ENCODE measurements at regions not wholly inside any gene's neighbourhood (a gene's known extent, or its start where the extent isn't known, plus 50 kb on each side); places are given as distances from the start of the nearest gene placed in this dataset.
A peak's percentile ranks its signal among the peaks of the same experiment; 100 is the strongest.

DNA sequence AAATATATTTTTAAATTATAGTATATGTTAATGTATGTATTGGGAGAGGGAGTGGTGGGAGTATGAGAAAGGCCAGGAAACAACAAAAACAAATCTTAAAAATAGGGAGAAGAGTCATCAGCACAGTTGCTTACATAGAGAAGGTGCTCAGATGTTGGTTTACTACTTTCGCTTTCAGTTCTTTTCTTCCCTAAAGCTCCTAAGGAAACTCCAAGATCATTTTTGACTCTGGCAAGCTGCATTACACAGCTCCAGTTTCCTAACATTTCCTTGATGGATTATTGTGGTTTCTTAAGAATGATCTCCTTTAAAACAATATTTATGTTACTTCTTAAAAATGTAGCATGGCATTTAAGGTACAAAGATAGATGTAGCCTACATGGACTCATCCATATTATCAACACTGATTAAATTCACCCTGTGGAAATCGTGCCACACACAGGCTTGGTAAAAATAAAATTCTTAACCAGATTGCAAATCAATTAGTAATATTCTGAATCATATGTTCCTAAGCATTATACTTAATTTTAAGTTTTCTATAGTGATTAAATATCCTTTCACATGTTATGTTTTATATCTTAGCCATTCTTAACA is 118.0 kb upstream of the MAN1A1 start:
- Mint-ChIP-seq H3K36me3 (ENCODE audit: low read depth) (no peaks in the 10 kb centered on the region), H3K9me3 (ENCODE audit: low read depth) (peaks cover 7% of the 10 kb centered on the region), H3K27me3 (peaks cover 2% of the 10 kb centered on the region), H3K27ac (no peak overlapping the region), H3K4me1 (peaks cover 16% of the 10 kb centered on the region), H3K4me3 (no peak overlapping the region)
- POLR2A ChIA-PET, result no interaction called here
- DNase-seq (no peak), ATAC-seq (no peak)
- intact Hi-C loops (cut with DNase I, micrococcal nuclease), result no loop called here
- CTCF ChIA-PET, result interaction anchor here (1.2 kb wide), 1 partner anchor 9 kb away, joined by 3 read pairs; no protein-coding TSS in a partner anchor

DNA sequence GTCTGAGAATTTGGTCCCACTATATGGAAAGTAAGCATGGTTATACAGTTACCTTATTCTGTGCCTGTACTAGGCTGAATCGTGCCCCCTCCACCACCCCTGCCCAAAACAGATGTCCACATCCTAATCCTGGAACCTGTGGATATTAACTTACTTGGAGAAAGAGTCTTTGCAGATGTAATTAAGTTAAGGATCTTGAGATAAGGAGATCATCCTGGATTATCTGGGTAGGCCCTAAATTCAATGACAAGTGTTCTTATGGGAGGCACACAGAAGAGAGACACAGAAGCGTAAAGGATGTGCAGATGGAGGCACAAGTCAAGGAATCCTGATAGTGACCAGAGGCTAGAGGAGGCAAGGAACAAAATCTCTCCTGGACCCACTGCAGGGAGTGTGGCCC is 116.7 kb upstream of the MAN1A1 start:
- Mint-ChIP-seq H3K4me1 (peaks cover 16% of the 10 kb centered on the region), H3K4me3 (no peak overlapping the region), H3K9me3 (ENCODE audit: low read depth) (peaks cover 5% of the 10 kb centered on the region), H3K27ac (no peak overlapping the region), H3K36me3 (ENCODE audit: low read depth) (no peaks in the 10 kb centered on the region), H3K27me3 (peaks cover 2% of the 10 kb centered on the region)
- ATAC-seq, result no peak
- ChIA-PET POLR2A (no interaction called here), CTCF (no interaction called here)
- intact Hi-C loops (cut with DNase I, micrococcal nuclease), result no loop called here
- DNase-seq, result no peak

DNA sequence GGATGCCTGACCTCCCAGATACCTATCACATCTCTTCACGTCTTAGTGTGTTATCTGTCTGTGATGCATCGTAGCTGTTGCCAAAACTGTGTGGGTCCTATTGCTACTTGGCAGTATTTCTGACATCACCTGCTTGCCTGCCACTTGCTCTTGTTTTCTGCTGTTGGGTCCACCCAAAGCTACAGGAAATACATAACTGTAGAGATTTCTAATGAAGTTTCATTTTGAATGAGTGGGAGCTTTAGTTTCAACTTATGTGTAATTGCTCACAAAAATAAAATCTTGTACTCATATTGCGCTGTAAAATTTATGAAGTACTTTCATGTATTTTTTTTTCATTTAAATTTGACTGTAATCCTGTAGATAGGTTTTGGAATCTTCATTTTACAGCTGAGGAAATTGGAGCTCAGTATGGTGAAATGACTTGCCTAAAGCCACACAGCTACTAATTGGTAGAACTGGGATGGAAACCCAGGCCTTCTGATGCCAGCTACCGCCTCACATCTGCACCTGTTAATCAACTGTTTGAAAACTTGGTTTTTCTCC is 113.6 kb upstream of the MAN1A1 start:
- H3K9me3 Mint-ChIP-seq (ENCODE audit: low read depth), result peaks cover 5% of the 10 kb centered on the region
- DNase-seq, result peak; percentile 40
- ChIA-PET CTCF (interaction anchor here (0.8 to 1.4 kb wide), 4 partner anchors 10 to 332 kb away, joined by 3 to 4 read pairs (median 3); no protein-coding TSS in a partner anchor), POLR2A (no interaction called here)
- H3K36me3 Mint-ChIP-seq (ENCODE audit: low read depth), result no peaks in the 10 kb centered on the region
- H3K4me3 Mint-ChIP-seq, result no peak overlapping the region
- ATAC-seq, result peak; percentile 88
- H3K27ac Mint-ChIP-seq, result no peak overlapping the region
- peaks cover 16% of the 10 kb centered on the region for H3K4me1 Mint-ChIP-seq
- no peaks in the 10 kb centered on the region for H3K27me3 Mint-ChIP-seq
- intact Hi-C loops (cut with DNase I, micrococcal nuclease), result no loop called here

DNA sequence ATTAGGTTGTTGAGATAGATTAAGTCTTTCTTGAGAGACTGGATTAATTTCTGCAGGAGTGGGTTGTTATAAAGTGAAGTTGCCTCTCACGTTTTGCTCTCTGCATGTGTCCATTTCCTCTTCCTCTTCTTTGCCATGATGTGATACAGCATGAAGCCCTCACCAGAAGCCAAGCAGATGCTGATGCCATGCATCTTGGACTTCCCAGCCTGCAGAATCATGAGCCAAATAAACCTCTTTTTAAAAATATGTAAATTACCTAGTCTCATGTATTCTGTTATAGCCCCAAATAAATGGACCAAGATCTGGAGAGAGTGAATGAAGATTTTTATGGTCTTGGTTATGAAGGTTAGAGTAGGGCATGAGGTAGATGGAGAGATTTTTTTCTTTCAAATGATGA is 111.6 kb upstream of the MAN1A1 start:
- intact Hi-C loops (cut with DNase I, micrococcal nuclease), result no loop called here
- H3K27ac Mint-ChIP-seq, result no peak overlapping the region

DNA sequence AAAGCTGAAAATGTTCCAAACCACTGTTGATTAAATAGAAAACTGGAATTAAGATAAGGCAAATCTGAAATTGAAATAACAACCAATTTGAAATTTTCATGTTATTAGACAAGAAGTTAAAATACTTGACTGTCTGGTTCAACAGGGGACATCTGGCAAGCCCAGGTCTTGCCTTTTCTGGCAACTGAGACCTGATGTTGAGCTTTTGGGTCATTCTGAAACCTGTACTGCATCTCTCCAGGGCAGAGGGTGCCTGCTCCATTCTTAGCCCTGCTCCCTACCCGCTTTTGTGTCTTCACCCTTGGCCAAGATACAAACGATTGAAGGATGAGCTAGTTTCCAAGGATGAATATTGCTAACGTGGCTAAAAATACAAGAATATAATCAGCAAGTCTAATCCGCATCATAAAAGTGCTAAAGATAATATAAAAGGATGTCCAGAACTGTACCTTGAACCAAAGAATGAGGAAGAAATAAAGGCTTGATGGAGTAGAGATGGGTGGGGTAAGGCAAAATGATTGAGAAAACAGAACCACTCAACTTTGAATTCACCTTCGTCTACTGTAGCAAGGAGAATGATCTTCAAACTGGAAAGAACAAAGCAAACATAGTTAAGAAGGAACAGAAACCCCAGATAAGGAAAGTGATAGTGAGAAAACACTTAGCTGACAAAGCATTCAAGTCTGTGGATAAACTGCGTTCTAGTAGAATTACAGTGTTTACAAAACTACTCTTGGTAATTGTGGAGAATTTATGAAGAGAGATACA is 109.8 kb upstream of the MAN1A1 start:
- Mint-ChIP-seq H3K4me3 (no peak overlapping the region), H3K4me1 (peaks cover 12% of the 10 kb centered on the region), H3K9me3 (ENCODE audit: low read depth) (peaks cover 5% of the 10 kb centered on the region), H3K36me3 (ENCODE audit: low read depth) (no peaks in the 10 kb centered on the region), H3K27ac (no peak overlapping the region), H3K27me3 (no peaks in the 10 kb centered on the region)
- ChIA-PET POLR2A (no interaction called here), CTCF (interaction anchor here (1.4 kb wide), 1 partner anchor 330 kb away, joined by 4 read pairs; no protein-coding TSS in a partner anchor)
- ATAC-seq (no peak), DNase-seq (no peak)
- intact Hi-C loops (cut with DNase I, micrococcal nuclease), result no loop called here

More for the DNA sequence above, 111.6 kb upstream of the MAN1A1 start:
- POLR2A ChIA-PET, result no interaction called here
- ATAC-seq (no peak), DNase-seq (no peak)
- Mint-ChIP-seq H3K4me3 (no peak overlapping the region), H3K36me3 (ENCODE audit: low read depth) (no peaks in the 10 kb centered on the region), H3K4me1 (peaks cover 12% of the 10 kb centered on the region), H3K9me3 (ENCODE audit: low read depth) (peaks cover 5% of the 10 kb centered on the region), H3K27me3 (no peaks in the 10 kb centered on the region)
- CTCF ChIA-PET, result no interaction called here

DNA sequence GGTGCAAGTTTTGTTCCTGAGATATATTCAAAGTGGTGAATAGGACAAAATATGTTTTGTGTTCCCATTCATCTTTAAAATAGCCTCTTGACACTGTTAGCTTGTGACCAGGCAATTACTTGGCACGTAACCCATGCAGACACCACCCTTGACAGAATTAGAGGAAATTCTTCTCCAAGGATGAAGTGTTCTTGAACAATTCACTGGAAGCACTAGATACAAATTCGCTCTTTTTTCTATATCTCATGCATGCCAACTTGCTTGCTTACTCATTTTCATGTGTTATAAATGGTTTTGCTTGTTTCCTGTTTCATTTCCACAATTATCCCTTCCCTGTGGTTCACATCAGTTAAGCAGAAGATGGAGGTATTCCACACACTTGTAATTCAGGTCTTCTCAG is 105.2 kb upstream of the MAN1A1 start:
- ATAC-seq (no peak), DNase-seq (no peak)
- Mint-ChIP-seq H3K27me3 (peaks cover 3% of the 10 kb centered on the region), H3K4me1 (no peaks in the 10 kb centered on the region), H3K27ac (no peak overlapping the region), H3K36me3 (ENCODE audit: low read depth) (no peaks in the 10 kb centered on the region), H3K4me3 (no peak overlapping the region), H3K9me3 (ENCODE audit: low read depth) (no peaks in the 10 kb centered on the region)
- ChIA-PET CTCF (interaction anchor here (0.7 to 1.2 kb wide), 2 partner anchors 9 to 58 kb away, joined by 3 read pairs; no protein-coding TSS in a partner anchor), POLR2A (no interaction called here)
- intact Hi-C loops (cut with DNase I, micrococcal nuclease), result no loop called here

DNA sequence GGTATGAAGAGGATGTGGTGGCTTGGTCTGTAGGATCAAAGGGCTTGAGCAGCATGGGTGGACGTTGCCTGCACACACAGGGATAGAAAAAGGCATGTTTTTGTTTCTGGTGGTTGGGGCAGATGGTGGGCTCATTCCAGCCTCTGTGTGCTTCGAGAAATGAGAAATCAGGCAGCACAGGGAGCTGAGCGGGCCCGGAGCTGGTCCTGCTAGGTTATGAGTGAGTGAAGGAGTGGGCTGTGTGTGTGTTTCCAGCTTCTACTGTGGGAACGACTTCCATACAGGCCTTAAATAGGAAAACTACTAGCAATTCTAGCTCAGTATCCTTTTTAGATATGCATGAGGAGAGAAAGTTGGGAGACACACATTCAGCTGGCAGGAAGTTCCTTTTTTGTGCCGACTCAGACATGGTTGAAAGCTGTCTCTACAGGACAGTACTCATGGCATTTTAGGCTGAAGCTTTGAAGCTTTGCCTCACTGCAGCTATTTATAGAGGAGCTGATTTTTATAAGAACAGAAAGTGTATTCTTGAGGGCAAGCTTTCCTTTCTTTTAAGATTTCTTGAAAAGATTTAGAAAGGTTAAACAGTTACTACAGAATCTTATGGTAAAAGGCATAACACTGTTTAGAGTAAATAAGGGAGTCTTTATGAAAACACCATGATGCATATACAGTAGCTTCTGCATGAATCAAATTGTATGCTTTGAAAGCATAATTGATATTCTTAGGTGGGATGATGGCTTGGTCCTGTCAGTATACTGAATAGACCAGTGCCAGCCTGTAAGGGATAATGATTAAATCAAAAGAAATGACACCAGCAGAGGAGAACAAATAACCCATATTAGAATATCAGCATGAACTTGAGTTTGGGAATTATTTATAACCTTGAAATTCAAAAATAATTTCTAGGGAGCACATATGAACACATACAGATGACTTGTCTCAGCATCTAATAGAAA is 104.0 kb upstream of the MAN1A1 start:
- Mint-ChIP-seq H3K4me1 (no peaks in the 10 kb centered on the region), H3K9me3 (ENCODE audit: low read depth) (no peaks in the 10 kb centered on the region), H3K36me3 (ENCODE audit: low read depth) (no peaks in the 10 kb centered on the region), H3K27ac (no peak overlapping the region), H3K27me3 (peaks cover 3% of the 10 kb centered on the region), H3K4me3 (no peak overlapping the region)
- DNase-seq (no peak), ATAC-seq (no peak)
- intact Hi-C loops (cut with DNase I, micrococcal nuclease), result no loop called here
- CTCF ChIA-PET, result interaction anchor here (0.6 to 1.3 kb wide), 3 partner anchors 8 to 1071 kb away, joined by 3 read pairs; no protein-coding TSS in a partner anchor
- POLR2A ChIA-PET, result no interaction called here

DNA sequence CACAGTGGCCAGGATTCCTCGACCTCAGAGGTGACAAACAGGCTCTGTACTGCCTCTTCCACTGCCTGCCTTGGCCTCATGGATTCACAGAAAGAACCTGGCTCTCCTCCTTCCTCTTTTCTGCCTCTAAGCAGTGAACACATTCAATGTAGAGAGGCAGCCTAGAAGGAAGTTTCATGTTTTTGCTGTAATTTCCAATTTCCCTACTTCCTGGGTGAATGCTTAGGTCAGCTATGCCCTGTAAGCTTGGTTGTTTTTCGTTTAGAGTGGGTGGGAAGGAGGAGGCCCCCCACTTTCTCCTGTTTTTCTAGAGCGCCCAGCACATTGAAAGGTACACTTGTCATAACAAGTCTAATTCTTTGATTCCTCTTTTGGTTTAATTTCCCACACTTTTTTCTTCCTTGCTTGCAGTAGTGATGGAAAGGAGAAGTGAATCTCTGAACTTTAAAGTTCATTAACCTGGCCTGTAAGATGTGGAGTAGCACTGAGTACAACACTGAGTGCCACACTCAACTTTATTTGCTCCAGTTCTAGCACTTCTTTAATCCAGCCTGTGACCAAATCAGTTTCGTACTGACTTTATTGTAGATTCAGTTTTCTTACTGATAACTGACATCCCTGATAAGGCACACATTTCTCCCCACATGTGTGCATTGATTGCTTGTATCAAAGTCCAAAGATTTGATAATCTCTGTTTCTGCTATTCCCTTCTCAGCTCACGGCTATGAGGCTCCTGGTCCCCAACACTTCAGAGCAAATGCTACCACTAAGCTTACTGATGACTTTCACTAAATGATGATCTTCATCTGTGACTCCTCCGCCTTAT is 100.0 kb upstream of the MAN1A1 start:
- POLR2A ChIA-PET, result no interaction called here
- Mint-ChIP-seq H3K4me1 (peaks cover 15% of the 10 kb centered on the region), H3K9me3 (ENCODE audit: low read depth) (no peaks in the 10 kb centered on the region), H3K36me3 (ENCODE audit: low read depth) (no peaks in the 10 kb centered on the region), H3K27ac (no peak overlapping the region), H3K4me3 (no peak overlapping the region), H3K27me3 (peaks cover 3% of the 10 kb centered on the region)
- intact Hi-C loops (cut with DNase I, micrococcal nuclease), result no loop called here
- no peak for ATAC-seq
- no peak for DNase-seq
- CTCF ChIA-PET, result no interaction called here

DNA sequence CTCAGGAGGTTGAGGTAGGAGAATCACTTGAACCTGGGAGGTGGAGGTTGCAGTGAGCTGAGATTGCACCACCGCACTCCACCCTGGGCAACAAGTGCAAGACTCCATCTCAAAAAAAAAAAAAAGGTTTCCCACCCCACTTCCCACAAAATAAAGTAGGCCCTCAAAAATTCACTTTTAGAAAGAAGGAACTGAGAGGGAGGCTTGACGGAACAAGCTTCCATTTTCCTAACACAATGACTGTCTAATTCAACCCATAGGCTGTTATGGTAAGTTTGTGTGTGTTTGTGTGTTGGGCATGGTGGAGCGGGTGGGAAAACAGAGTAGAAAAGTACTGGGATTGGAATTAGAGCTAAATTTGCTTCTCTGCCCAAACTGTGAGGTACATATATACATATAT is 98.4 kb upstream of the MAN1A1 start:
- ATAC-seq (no peak), DNase-seq (no peak)
- no peak overlapping the region for H3K4me3 Mint-ChIP-seq
- peaks cover 4% of the 10 kb centered on the region for H3K27me3 Mint-ChIP-seq
- no peak overlapping the region for H3K27ac Mint-ChIP-seq
- peaks cover 2% of the 10 kb centered on the region for H3K9me3 Mint-ChIP-seq (ENCODE audit: low read depth)
- H3K4me1 Mint-ChIP-seq, result peaks cover 20% of the 10 kb centered on the region
- ChIA-PET CTCF (interaction anchor here (0.6 kb wide), 1 partner anchor 1163 kb away, joined by 3 read pairs; no protein-coding TSS in a partner anchor), POLR2A (no interaction called here)
- intact Hi-C loops (cut with DNase I, micrococcal nuclease), result no loop called here
- H3K36me3 Mint-ChIP-seq (ENCODE audit: low read depth), result peaks cover 1% of the 10 kb centered on the region

DNA sequence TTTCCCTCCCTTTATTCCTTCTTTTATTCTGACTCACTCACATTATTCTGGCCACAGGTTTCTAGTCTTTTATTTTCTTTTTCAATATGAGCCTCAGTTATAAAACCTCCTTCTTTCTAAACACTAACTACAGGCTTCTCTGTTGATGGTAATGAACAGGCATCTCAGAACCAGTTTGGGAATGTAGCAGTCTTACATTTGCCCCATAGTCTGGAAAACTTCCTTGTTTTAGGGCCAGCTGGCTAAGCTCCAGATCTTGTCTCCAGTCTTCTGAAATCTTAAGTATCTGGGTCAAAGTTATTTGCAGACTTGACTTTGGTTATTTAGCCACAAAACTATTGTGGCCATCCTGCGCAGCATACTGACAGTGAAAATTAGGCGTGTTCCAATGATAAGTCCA is 97.0 kb upstream of the MAN1A1 start:
- Mint-ChIP-seq H3K27me3 (peaks cover 6% of the 10 kb centered on the region), H3K27ac (no peak overlapping the region), H3K9me3 (ENCODE audit: low read depth) (peaks cover 2% of the 10 kb centered on the region), H3K4me1 (peaks cover 22% of the 10 kb centered on the region), H3K36me3 (ENCODE audit: low read depth) (peaks cover 1% of the 10 kb centered on the region), H3K4me3 (no peak overlapping the region)
- DNase-seq (no peak), ATAC-seq (peak; percentile 36)
- CTCF ChIA-PET, result no interaction called here
- intact Hi-C loops (cut with DNase I, micrococcal nuclease), result no loop called here
- POLR2A ChIA-PET, result no interaction called here
